Fibroblast of skin of right biceps (primary cell): ENCODE measurements at regions not wholly inside any gene's neighbourhood (a gene's known extent, or its start where the extent isn't known, plus 50 kb on each side); places are given as distances from the start of the nearest gene placed in this dataset.
"Not testable (repeated sequence)": the region's sequence is repeated elsewhere in the genome, so short reads cannot be mapped to it uniquely, and the experiment has no call there.

ENCODE experiments used
- DNase-seq: peaks from one replicate; pipeline ENCODE4 v3.0.0-alpha.2; 2013

- no peak for DNase-seq
Measured at GRCh38 chrX:63581906-63582305, 203.1 kb downstream of the ARHGEF9 start.

GRCh38 chrX:63581398-63581797, 203.6 kb downstream of the ARHGEF9 start:
- DNase-seq, result no peak

- no peak for DNase-seq
Measured at GRCh38 chrX:63576533-63576932, 208.5 kb downstream of the ARHGEF9 start.

DNA sequence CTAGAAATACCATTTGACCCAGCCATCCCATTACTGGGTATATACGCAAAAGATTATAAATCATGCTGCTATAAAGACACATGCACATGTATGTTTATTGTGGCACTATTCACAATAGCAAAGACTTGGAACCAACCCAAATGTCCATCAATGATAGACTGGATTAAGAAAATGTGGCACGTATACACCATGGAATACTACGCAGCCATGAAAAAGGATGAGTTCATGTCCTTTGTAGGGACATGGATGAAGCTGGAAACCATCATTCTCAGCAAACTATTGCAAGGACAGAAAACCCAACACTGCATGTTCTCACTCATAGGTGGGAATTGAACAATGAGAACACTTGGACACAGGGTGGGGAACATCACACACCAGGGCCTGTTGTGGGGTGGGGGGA, 209.3 kb downstream of the ARHGEF9 start:
- not testable (repeated sequence) for DNase-seq

- no peak for DNase-seq
Measured at GRCh38 chrX:63566856-63567255, 215.7 kb upstream of the SPIN4 start.

DNA sequence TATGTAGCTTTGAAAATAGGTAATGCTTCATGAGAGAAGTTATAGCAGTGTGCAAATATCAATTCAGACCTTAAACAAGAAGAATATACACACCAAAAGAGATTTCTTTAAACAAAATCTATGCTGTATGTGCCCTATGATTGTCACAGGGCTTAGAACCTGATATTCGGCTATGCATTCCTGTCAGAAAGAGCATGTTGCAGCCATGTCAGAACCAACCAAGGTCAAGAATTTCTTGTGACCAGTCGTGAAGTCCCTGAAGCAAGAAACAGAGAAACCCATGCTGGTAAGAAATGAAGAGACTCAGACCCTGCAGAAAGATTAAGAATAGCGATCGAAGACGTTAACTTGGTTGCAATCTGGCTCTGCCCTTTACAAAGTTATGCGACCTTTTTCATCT, 210.3 kb upstream of the SPIN4 start:
- DNase-seq, result no peak

GRCh38 chrX:63560601-63561218, 209.6 kb upstream of the SPIN4 start:
- DNase-seq, result peak; percentile 72

DNA sequence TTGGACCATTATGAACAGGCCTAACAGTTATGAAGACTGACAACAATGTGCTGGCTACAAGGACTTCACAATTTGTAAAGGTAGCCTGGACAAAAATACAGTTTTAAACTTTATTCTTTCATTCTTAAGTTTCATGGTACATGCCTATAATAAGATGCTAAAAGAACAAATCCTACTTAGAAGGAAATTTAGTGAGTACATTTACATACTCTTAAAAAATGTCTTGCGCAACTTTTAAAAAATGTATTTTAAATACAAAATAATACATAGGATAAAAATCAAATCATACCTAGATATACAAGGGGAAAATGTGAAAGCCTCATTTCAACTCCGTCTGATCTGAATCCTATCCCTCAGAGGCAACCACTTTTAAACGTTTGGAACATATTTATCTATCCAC, 200.7 kb upstream of the SPIN4 start:
- DNase-seq, result no peak

- DNase-seq, result no peak
Measured at GRCh38 chrX:63530654-63531053, 179.5 kb upstream of the SPIN4 start.

- no peak for DNase-seq
Measured at GRCh38 chrX:63529961-63530360, 178.8 kb upstream of the SPIN4 start.

DNA sequence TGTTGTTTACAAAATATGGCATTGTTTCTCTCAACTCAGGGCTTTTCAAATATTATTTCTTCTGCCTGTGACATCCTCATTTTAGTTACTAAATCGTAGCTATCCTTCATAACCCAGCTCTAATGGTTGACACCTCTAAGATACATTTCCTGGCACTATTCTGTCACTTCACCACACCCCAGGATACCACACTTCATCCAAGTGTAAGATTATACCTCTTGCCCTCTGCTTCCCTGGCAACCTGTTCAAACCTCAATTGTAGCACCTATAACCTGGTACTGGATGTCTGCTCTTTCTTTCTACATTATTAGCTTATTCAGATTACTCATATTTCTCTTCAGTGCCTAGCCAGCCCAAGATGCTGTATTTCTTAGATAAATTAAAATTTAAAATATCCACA, 175.7 kb upstream of the SPIN4 start:
- DNase-seq, result no peak

DNA sequence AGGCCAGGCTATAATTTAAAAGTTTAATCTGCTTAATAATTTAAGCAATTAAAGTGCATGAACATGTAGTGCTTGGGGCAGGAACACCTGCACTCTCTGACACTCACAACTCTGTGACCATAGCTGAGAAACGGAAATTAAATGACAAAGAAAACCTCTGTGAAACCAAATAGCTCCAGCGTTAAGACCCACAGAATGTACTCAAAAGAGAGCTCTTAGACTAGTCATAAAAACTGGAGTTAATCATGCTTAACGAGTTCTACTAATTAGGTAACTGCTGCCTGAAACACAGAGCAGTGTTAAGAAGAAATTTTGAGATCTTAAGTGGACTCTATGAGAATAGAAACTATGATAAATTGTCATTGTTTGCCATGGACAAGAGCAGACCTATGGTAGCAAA, 174.4 kb upstream of the SPIN4 start:
- no peak for DNase-seq

DNA sequence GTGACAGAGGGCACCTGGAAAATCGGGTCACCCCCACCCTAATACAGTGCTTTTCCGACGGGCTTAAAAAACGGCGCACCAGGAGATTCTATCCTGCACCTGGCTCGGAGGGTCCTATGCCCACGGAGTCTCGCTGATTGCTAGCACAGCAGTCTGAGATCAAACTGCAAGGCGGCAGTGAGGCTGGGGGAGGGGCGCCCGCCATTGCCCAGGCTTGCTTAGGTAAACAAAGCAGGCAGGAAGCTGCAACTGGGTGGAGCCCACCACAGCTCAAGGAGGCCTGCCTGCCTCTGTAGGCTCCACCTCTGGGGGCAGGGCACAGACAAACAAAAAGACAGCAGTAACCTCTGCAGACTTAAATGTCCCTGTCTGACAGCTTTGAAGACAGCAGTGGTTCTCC, 168.2 kb upstream of the SPIN4 start:
- DNase-seq, result not testable (repeated sequence)

GRCh38 chrX:63514569-63515080, 163.5 kb upstream of the SPIN4 start:
- peak; percentile 18 for DNase-seq

DNA sequence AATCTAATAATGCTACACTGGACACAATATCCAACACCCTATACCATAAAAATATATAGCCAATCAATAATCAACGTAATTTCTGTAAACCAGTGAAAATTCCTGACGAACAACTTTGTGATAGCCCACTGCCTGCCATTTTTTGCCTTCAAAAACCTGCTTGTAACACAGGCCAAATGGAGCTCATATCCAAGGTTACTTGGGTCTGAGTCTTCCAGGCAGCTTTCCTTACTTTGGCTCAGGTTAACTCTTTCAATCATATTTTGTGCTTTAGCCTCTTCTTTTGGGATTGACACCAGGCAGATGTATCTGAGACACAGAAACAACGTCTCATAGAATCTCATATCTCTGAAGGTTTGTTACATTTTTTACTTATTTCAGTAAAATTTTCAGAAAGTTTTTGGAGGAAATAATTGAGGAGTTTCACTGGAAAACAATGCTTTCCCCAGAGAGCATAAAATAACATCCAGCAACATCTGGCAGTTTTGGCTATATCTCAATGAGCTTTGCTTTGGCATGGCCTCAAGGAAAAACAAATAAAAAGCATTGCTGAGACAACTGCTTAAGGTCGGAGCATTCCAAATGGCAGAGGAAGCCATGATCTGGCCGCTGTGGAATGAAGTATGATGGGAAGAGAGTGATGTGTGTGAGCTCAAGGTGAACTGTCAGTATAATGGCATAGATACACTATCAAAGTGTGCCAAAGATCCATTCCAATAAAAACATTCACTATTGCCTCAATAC, 162.9 kb upstream of the SPIN4 start:
- peak; percentile 83 for DNase-seq

DNA sequence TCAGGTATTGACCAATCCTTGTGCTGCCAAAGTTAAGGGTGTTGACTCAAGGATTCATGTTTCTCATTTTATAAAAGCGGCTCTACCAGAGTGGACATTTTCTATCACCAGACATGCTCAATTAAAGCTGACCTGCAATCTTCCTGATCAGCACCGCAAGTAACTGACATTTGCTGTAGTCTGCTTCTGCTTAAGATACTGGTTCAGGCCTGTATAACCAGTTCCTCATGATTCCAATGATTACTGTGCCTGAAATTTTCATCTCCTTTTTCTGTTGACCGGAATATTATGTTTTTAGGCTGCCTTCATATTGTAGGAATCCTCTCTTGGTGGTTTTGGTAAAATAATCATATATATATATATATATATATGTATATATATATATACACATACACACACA, 160.2 kb upstream of the SPIN4 start:
- DNase-seq, result no peak

DNA sequence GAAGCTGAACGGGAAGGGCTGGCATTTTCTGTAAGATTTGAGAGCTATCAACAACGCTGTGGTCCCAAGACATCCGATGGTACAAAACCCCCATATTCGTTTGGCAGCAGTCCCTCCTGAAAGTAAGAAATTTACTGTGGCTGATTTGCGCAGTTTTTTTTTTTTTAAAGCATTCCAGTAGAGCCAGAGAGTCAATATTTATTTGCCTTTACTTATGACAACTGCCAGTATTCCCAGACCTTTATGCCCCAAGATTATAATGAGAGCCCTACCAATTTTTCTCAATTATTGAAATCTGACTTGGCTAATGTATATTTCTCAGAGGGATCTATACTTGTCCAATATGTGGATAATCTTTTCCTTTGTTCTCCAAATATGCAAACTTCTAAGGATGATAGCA, 157.5 kb upstream of the SPIN4 start:
- no peak for DNase-seq

DNA sequence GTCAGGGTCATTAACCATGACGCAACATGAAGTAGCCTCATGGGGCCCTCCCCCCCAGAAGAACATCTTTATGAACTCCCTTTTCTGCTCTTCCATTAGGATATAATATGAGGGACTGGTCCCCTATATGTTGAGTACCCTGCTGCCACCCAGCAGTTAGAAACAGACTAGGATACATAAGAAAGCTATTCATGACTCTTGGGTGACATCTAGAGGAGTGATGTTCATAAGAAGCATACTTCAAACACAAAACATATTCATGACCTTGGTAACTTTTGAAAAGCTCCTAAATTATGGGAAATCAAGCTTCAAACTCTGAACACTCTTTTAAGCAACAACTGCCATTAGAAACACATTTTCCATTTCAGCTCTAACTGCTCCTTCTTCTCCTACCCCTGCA, 155.2 kb upstream of the SPIN4 start:
- DNase-seq, result peak; percentile 30

GRCh38 chrX:63503541-63503940, 152.4 kb upstream of the SPIN4 start:
- peak; percentile 76 for DNase-seq

DNA sequence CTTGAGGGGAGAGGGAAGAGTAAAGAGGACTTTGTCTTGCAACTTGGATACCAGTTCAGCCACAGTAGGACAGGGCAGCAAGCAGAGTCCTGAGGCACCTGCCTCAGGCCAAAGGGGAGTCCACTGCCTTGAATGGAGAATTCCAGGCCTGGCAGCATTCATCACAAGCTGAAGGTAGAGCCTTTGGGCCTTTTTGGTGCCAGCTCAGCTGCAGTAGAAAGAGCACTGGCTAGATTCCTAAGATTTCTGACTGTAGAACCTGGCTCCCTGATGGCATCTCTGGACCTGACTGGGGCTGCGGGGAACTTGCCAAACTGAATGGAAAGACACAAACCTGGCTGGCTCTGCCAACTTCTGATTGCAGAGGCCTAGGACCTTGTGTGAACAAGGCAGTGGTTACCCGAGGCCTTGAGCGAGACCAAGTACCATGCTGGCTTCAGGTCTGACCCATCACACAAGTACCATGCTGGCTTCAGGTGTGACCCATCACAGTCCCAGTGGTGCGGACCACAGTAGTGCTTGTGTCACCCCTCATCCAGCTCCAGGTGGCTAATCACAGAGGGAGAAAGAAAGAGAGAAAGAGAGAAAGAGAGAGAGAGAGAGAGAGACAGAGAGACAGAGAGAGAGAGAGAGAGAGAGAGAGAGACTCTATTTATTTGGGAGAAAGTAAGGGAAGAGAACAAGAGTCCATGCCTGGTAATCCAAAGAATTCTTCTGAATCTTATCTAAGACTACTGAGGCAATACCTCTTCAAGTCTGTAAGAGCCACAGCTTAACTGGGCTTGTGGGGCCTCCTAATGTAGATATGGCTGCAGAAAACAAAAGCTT, 137.6 kb upstream of the SPIN4 start:
- no peak for DNase-seq

GRCh38 chrX:63475200-63475599, 124.1 kb upstream of the SPIN4 start:
- no peak for DNase-seq

DNA sequence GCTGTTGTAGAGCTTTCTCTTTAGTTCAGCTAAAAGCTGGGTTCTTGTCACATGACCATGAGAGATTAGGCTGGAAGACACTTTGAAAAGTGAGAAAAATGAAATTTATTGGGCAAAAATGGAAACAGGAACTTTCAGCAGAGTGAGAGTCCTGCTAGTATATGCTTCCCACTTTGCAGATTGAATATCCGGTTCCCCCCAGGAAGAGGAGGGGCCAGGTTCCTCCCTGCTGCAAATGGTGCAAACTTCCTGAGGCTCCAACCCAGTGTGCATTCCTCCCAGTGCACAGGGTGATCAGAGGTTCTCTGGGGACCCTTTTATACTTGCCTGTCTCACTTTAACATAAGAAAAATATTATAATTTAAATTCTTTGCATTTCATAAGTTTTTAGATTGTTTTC, 119.9 kb upstream of the SPIN4 start:
- DNase-seq, result no peak

DNA sequence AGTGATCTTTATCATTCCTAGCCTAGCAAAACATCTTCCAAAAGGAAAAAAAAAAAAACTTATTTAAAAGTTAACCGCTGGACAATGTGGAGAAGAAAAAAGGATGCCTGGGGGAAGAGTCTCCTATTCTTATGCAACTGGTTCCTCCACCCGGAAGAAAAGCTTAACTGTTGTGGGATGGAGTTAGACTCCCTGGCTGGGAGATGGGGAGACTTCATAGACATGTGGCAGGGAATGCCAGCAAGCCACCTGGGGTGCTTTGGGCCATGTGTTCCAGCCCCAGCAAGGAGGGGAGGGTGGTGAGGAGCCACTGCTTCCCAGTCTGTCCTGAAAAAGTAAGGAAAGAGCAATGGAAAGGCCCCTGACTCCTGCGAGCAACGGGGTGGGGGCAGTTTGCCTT, 119.4 kb upstream of the SPIN4 start:
- DNase-seq, result no peak

- DNase-seq, result no peak
Measured at GRCh38 chrX:63466690-63467089, 115.6 kb upstream of the SPIN4 start.
